ENCODE measurements at regions not wholly inside any gene's neighbourhood (a gene's known extent, or its start where the extent isn't known, plus 50 kb on each side); places are given as distances from the start of the nearest gene placed in this dataset.

DNA sequence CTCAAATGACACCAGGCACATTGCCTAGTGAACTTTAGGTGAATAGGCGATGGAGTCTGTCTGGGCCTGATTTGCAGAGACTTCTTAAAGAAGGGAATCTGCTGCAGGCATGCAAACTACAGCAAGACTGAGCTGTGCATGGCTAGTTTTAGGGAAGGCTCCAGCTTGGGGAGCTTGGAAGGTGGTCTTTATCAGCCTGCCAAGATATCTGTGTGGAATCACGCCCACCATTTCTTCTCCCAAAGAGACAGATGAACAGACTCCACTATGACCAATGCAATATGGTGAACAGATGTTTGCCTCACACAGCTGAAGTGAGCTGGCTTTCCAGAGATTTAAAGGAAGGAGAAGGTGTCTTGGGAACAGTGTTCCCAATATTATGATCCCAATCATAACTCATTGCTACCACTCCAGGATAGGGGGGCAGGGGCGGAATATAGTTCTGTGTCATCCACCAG is 129.0 kb upstream of the HMHB1 start:
- TF ChIP-seq CTCF (IDR thresholded peaks at IDR 0.05; ENCODE audit: poor library complexity), result no peak
- no peak for TF ChIP-seq EZH2 (IDR thresholded peaks at IDR 0.05; ENCODE audit: borderline replicate concordance)
- TF ChIP-seq EZH2phosphoT487 (IDR thresholded peaks at IDR 0.05; ENCODE audit: low read depth, severe bottlenecking, unreplicated experiment), result no peak

Data from hepatocyte (in vitro differentiated cells).